ENCODE measurements at regions not wholly inside any gene's neighbourhood (a gene's known extent, or its start where the extent isn't known, plus 50 kb on each side); places are given as distances from the start of the nearest gene placed in this dataset.

- H3K9me3 ChIP-seq, result peaks cover 0 to 20% of the 10 kb centered on the region in 2 donors
- H3K27me3 ChIP-seq, result no peaks in the 10 kb centered on the region
- no peaks in the 10 kb centered on the region for H3K36me3 ChIP-seq
- H3K27ac ChIP-seq, result no peak overlapping the region
- no peak for TF ChIP-seq CTCF (IDR thresholded peaks at IDR 0.05)
- no peaks in the 10 kb centered on the region for H3K4me1 ChIP-seq
- no peak overlapping the region for H3K4me3 ChIP-seq
- no peak for DNase-seq (ENCODE audit: low spot score)
These were observed 417.2 kb downstream of the ZBBX start for GRCh38 chr3:166962911-166963310.

- H3K4me3 ChIP-seq, result no peak overlapping the region
- H3K4me1 ChIP-seq, result no peaks in the 10 kb centered on the region
- no peak for DNase-seq (ENCODE audit: low spot score)
- H3K9me3 ChIP-seq, result peaks cover 0 to 12% of the 10 kb centered on the region in 2 donors
- H3K36me3 ChIP-seq, result no peaks in the 10 kb centered on the region
- TF ChIP-seq CTCF (IDR thresholded peaks at IDR 0.05), result no peak
- no peaks in the 10 kb centered on the region for H3K27me3 ChIP-seq
- H3K27ac ChIP-seq, result no peak overlapping the region
These were observed 423.0 kb downstream of the ZBBX start for GRCh38 chr3:166957121-166957520.

- no peak for TF ChIP-seq CTCF (IDR thresholded peaks at IDR 0.05)
- no peaks in the 10 kb centered on the region for H3K27me3 ChIP-seq
- no peak for DNase-seq (ENCODE audit: low spot score)
- H3K36me3 ChIP-seq, result no peaks in the 10 kb centered on the region
- H3K4me1 ChIP-seq, result no peaks in the 10 kb centered on the region
- H3K9me3 ChIP-seq, result peaks cover 0 to 12% of the 10 kb centered on the region in 2 donors
- no peak overlapping the region for H3K27ac ChIP-seq
- H3K4me3 ChIP-seq, result no peak overlapping the region
These were observed 424.7 kb downstream of the ZBBX start for GRCh38 chr3:166955201-166955939.

GRCh38 chr3:166934879-166935278 is 445.2 kb downstream of the ZBBX start:
- no peak for DNase-seq (ENCODE audit: low spot score)
- TF ChIP-seq CTCF (IDR thresholded peaks at IDR 0.05), result no peak
- H3K27me3 ChIP-seq, result no peaks in the 10 kb centered on the region
- H3K9me3 ChIP-seq, result no peaks in the 10 kb centered on the region
- no peaks in the 10 kb centered on the region for H3K4me1 ChIP-seq
- H3K36me3 ChIP-seq, result no peaks in the 10 kb centered on the region
- no peak overlapping the region for H3K27ac ChIP-seq
- no peak overlapping the region for H3K4me3 ChIP-seq

- Histone ChIP-seq H3K36me3 (no peaks in the 10 kb centered on the region), H3K4me3 (no peak overlapping the region), H3K9me3 (peaks cover 0 to 32% of the 10 kb centered on the region in 2 donors), H3K27ac (no peak overlapping the region), H3K27me3 (no peaks in the 10 kb centered on the region), H3K4me1 (no peaks in the 10 kb centered on the region)
- no peak for TF ChIP-seq CTCF (IDR thresholded peaks at IDR 0.05)
- no peak for DNase-seq (ENCODE audit: low spot score)
These were observed 462.7 kb downstream of the ZBBX start for GRCh38 chr3:166917437-166917836.

DNA sequence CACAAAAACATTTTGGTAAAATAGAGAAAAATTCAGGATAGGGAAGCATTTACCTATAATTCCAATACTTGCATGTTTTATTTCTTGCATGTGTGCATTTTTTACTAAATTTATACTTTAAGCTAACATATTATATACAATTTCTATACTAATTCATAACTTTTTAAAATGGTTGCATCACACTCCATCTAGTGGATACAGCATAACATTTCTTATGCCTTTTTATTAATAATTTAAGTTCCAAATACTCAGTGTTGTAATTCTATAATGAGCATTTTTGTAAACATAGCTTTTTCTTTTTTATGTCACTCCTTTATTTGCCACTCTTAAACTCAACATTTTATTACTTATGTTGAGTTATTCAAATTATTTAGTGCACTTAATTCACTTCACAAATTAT is 477.7 kb downstream of the ZBBX start:
- Histone ChIP-seq H3K9me3 (no peaks in the 10 kb centered on the region), H3K36me3 (no peaks in the 10 kb centered on the region), H3K27me3 (no peaks in the 10 kb centered on the region), H3K27ac (no peak overlapping the region), H3K4me1 (no peaks in the 10 kb centered on the region), H3K4me3 (no peak overlapping the region)
- TF ChIP-seq CTCF (IDR thresholded peaks at IDR 0.05), result no peak
- no peak for DNase-seq (ENCODE audit: low spot score)
